IMR-90 (cell line): ENCODE measurements at regions not wholly inside any gene's neighbourhood (a gene's known extent, or its start where the extent isn't known, plus 50 kb on each side); places are given as distances from the start of the nearest gene placed in this dataset.
A peak's percentile ranks its signal among the peaks of the same experiment; 100 is the strongest.

Source experiments
- ATAC-seq: fragments of 200-7000 bp; cut with Tn5 transposase; 2 replicates; pipeline ENCODE4 v1.9.1; 2020; ENCODE audit warnings: low read depth, mild to moderate bottlenecking, moderate library complexity
- BruUV-seq: library from RNA; stranded (reverse); fragments of 400-500 nt; replicated peaks from 2 replicates; lab custom pipeline; 2021; lab: Mats Ljungman, UMichigan
- CTCF ChIA-PET: fragments of 300-600 bp; formaldehyde crosslinking; extraction: SDS; loops from one replicate; lab custom pipeline; 2021; ENCODE audit warnings: antibody characterized with exemption; lab: Yijun Ruan, JAX
- POLR2A ChIA-PET: fragments of 300-600 bp; sonication (Branson Sonifier 250); formaldehyde crosslinking; loops from one replicate; lab custom pipeline; 2022; ENCODE audit warnings: antibody characterized with exemption; ENCODE audit not compliant: unreplicated experiment; lab: Charles Lee
- DNase-seq: peaks from one replicate; pipeline ENCODE4 v3.0.0; 2013
- H2AFZ ChIP-seq: replicated peaks from 2 replicates; pipeline ENCODE3; 2013; ENCODE audit warnings: low read length, mild to moderate bottlenecking; ENCODE audit not compliant: poor library complexity
- H2AK5ac ChIP-seq: 2 replicates; pipeline ENCODE4 v1.6.1; 2013; ENCODE audit warnings: low read depth, low read length, inconsistent platforms
- H2AK9ac ChIP-seq: replicated peaks from 2 replicates; pipeline ENCODE3; 2013; ENCODE audit warnings: mild to moderate bottlenecking, low read depth, low read length, moderate library complexity; ENCODE audit not compliant: poor library complexity
- H2BK120ac ChIP-seq: 2 replicates; pipeline ENCODE4 v1.6.1; 2013; ENCODE audit warnings: low read depth, low read length, inconsistent platforms
- H2BK15ac ChIP-seq: 3 replicates; pipeline ENCODE4 v1.6.1; 2013; ENCODE audit warnings: low read depth, low read length, inconsistent platforms
- H2BK20ac ChIP-seq: 2 replicates; pipeline ENCODE4 v1.6.1; 2013; ENCODE audit warnings: low read depth, mild to moderate bottlenecking, inconsistent platforms, low read length, moderate library complexity
- H2BK5ac ChIP-seq: 2 replicates; pipeline ENCODE4 v1.6.1; 2013; ENCODE audit warnings: mild to moderate bottlenecking, low read depth, low read length, inconsistent platforms; ENCODE audit not compliant: poor library complexity, severe bottlenecking
- H3K14ac ChIP-seq: replicated peaks from 2 replicates; pipeline ENCODE4 v1.6.1; 2013; ENCODE audit warnings: low read depth, low read length, inconsistent platforms
- H3K18ac ChIP-seq: 2 replicates; pipeline ENCODE4 v1.6.1; 2013; ENCODE audit warnings: low read depth, low read length, control low read depth
- H3K23ac ChIP-seq: 2 replicates; pipeline ENCODE4 v1.6.1; 2013; ENCODE audit warnings: low read depth, low read length, inconsistent platforms
- H3K27ac ChIP-seq: 2 replicates; pipeline ENCODE4 v1.5.1; 2013; ENCODE audit warnings: mild to moderate bottlenecking, control low read depth, low read length; ENCODE audit not compliant: insufficient read depth
- H3K27me3 ChIP-seq: 2 replicates; pipeline ENCODE4 v1.6.1; 2013; ENCODE audit warnings: low read length; ENCODE audit not compliant: control insufficient read depth, insufficient read depth
- H3K36me3 ChIP-seq: 2 replicates; pipeline ENCODE4 v1.6.1; 2013; ENCODE audit warnings: low read length, mixed read lengths; ENCODE audit not compliant: control insufficient read depth, insufficient read depth
- H3K4ac ChIP-seq: 2 replicates; pipeline ENCODE4 v1.6.1; 2013; ENCODE audit warnings: low read depth, low read length, inconsistent platforms
- H3K4me1 ChIP-seq: 2 replicates; pipeline ENCODE4 v1.6.1; 2013; ENCODE audit warnings: low read length, mixed read lengths; ENCODE audit not compliant: control insufficient read depth, insufficient read depth
- H3K4me2 ChIP-seq: 2 replicates; pipeline ENCODE4 v1.6.1; 2013; ENCODE audit warnings: low read depth, mild to moderate bottlenecking, control low read depth, low read length, moderate library complexity
- H3K4me3 ChIP-seq: 2 replicates; pipeline ENCODE4 v1.5.1; 2013; ENCODE audit warnings: low read depth, mild to moderate bottlenecking, control low read depth, low read length, moderate library complexity; ENCODE audit not compliant: insufficient read depth
- H3K56ac ChIP-seq: 2 replicates; pipeline ENCODE4 v1.6.1; 2013; ENCODE audit warnings: low read length, inconsistent platforms; ENCODE audit not compliant: insufficient read depth; ENCODE audit errors: extremely low read depth
- H3K79me1 ChIP-seq, 2 experiments: 2 replicates each; pipeline ENCODE4 v1.6.1; 2013; ENCODE audit warnings: low read length in 2 of 2, inconsistent platforms in 1 of 2, low read depth in 1 of 2
- H3K9ac ChIP-seq: 2 replicates; pipeline ENCODE4 v1.6.1; 2013; ENCODE audit warnings: low read depth, low read length, control low read depth
- H3K9me1 ChIP-seq: 2 replicates; pipeline ENCODE4 v1.6.1; 2013; ENCODE audit warnings: low read length, inconsistent platforms; ENCODE audit not compliant: insufficient read depth
- H3K9me3 ChIP-seq: 2 replicates; pipeline ENCODE4 v1.6.1; 2013; ENCODE audit warnings: low read length; ENCODE audit not compliant: control insufficient read depth, insufficient read depth
- H4K20me1 ChIP-seq: 2 replicates; pipeline ENCODE4 v1.6.1; 2013; ENCODE audit warnings: low read length, inconsistent platforms; ENCODE audit not compliant: insufficient read depth
- H4K5ac ChIP-seq: 2 replicates; pipeline ENCODE4 v1.6.1; 2013; ENCODE audit warnings: mild to moderate bottlenecking, low read depth, low read length, control low read depth
- H4K8ac ChIP-seq, 2 experiments: 2 replicates each; pipeline ENCODE4 v1.6.1; 2013; ENCODE audit warnings: low read depth in 2 of 2, low read length in 2 of 2, control low read depth in 1 of 2, inconsistent platforms in 1 of 2
- H4K91ac ChIP-seq: 2 replicates; pipeline ENCODE4 v1.6.1; 2013; ENCODE audit warnings: low read depth, low read length, inconsistent platforms; ENCODE audit not compliant: insufficient read depth
- BHLHE40 ChIP-seq: fragments of 150-350 bp; IDR thresholded peaks from 2 replicates; pipeline ENCODE4 v1.6.1; 2016; ENCODE audit warnings: mild to moderate bottlenecking, low read depth, low read length
- CEBPB ChIP-seq: IDR thresholded peaks from 2 replicates; pipeline ENCODE4 v1.6.1; 2012; ENCODE audit warnings: low read depth, low read length, improper control_type of control experiment
- MAFK ChIP-seq: IDR thresholded peaks from 2 replicates; pipeline ENCODE4 v1.6.1; 2012; ENCODE audit warnings: low read depth, low read length, improper control_type of control experiment
- MXI1 ChIP-seq: IDR thresholded peaks from 2 replicates; pipeline ENCODE4 v1.6.1; 2012; ENCODE audit warnings: low read depth, mild to moderate bottlenecking, low read length, moderate library complexity, borderline replicate concordance
- RAD21 ChIP-seq: IDR thresholded peaks from 2 replicates; pipeline ENCODE4 v1.6.1; 2012; ENCODE audit warnings: low read length, improper control_type of control experiment
- RFX5 ChIP-seq: IDR thresholded peaks from 2 replicates; pipeline ENCODE4 v1.8.0; 2012; ENCODE audit warnings: low read depth, mild to moderate bottlenecking, low read length, moderate library complexity
- WGBS, 2 experiments: methylation state at CpG; one replicate each; pipeline versions ENCODE4 v1.1.5 to v1.1.7; 2013; ENCODE audit warnings: missing lambda C conversion rate in 2 of 2; ENCODE audit not compliant: insufficient read length in 1 of 2; ENCODE audit errors: extremely low coverage in 2 of 2; 5-methylcytosine and 5-hydroxymethylcytosine counted together
- dilution Hi-C: fragments of 300-500 bp; cut with HindIII; formaldehyde crosslinking; loops from one replicate; pipeline ENCODE4 v1.14.3; 2018; ENCODE audit warnings: low sequenced_read_pairs; ENCODE audit not compliant: unreplicated experiment
- in situ Hi-C: fragments of 300-500 bp; cut with MboI; formaldehyde crosslinking; loops from 3 replicates; pipeline ENCODE4 v1.14.3; 2019; ENCODE audit warnings: low sequenced_read_pairs, inconsistent platforms, mixed read lengths
- intact Hi-C: fragments of 100-400 bp; cut with micrococcal nuclease; formaldehyde crosslinking; loops from 2 replicates; pipeline ENCODE4 v1.10.0; 2022
- TF ChIP-seq, protein P1 (sequence below): fragments of 150-350 bp; IDR thresholded peaks from 2 replicates; pipeline ENCODE4 v1.6.1; 2016; ENCODE audit warnings: low read depth, mild to moderate bottlenecking, low read length, moderate library complexity, borderline replicate concordance

- no peak for TF ChIP-seq RFX5
- no peak for TF ChIP-seq MXI1
Observed at GRCh38 chr2:215530191-215530968, 94.5 kb upstream of the FN1 start (continued).

- TF ChIP-seq MAFK (no peak), CEBPB (peak; percentile 96), RAD21 (no peak), BHLHE40 (no peak)
- TF ChIP-seq, protein P1, sequence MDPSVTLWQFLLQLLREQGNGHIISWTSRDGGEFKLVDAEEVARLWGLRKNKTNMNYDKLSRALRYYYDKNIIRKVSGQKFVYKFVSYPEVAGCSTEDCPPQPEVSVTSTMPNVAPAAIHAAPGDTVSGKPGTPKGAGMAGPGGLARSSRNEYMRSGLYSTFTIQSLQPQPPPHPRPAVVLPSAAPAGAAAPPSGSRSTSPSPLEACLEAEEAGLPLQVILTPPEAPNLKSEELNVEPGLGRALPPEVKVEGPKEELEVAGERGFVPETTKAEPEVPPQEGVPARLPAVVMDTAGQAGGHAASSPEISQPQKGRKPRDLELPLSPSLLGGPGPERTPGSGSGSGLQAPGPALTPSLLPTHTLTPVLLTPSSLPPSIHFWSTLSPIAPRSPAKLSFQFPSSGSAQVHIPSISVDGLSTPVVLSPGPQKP = no peak
- Histone ChIP-seq H4K91ac (peak overlapping the region; percentile 92), H2AK9ac (peak overlapping the region; percentile 31), H2BK5ac (peak overlapping the region; percentile 99), H2BK120ac (peak overlapping the region; percentile 96), H3K9me3 (peaks cover 8% of the 10 kb centered on the region; the same call in 1 of the 2 replicates), H4K20me1 (no peaks in the 10 kb centered on the region), H4K8ac (peak overlapping the region; percentile 62 to 90), H3K27me3 (no peaks in the 10 kb centered on the region), H3K9ac (no peak overlapping the region), H3K4me1 (peaks cover 17% of the 10 kb centered on the region), H3K79me1 (peaks cover 0 to 3% of the 10 kb centered on the region in 2 experiments; a peak in 1 of 4 replicates), H4K5ac (peak overlapping the region; percentile 94), H3K27ac (peak overlapping the region; percentile 94), H3K14ac (peak overlapping the region; percentile 91), H3K9me1 (peaks cover 6% of the 10 kb centered on the region), H3K56ac (peak overlapping the region; percentile 82), H2AK5ac (peak overlapping the region; percentile 93), H3K36me3 (no peaks in the 10 kb centered on the region), H2AFZ (no peak overlapping the region), H3K18ac (peak overlapping the region; percentile 97), H3K4me3 (no peak overlapping the region), H3K4ac (peak overlapping the region; percentile 96), H3K23ac (peak overlapping the region; percentile 79; the same call in 1 of the 2 replicates), H2BK15ac (peak overlapping the region; percentile 81), H2BK20ac (peak overlapping the region; percentile 97), H3K4me2 (no peak overlapping the region)
- CTCF ChIA-PET = no interaction called here
- no CpG with 5 or more reads among the region's 5 CpGs for WGBS, 2 experiments
- POLR2A ChIA-PET = interaction anchor here (0.6 kb wide), 1 partner anchor 298 kb away, joined by 4 read pairs; no protein-coding TSS in a partner anchor
- ATAC-seq (peak; percentile 12), DNase-seq (peak; percentile 81)
- in situ Hi-C loops = no loop called here
- intact Hi-C loops = loop anchor here (2.0 to 5.0 kb wide), 4 partner anchors 68 to 390 kb away; no protein-coding TSS in a partner anchor
- dilution Hi-C loops = no loop called here
- BruUV-seq = no TSS peak
Observed at GRCh38 chr2:215529271-215529670, 93.4 kb upstream of the FN1 start.
